Neural progenitor cell (in vitro differentiated cells): ENCODE measurements at regions not wholly inside any gene's neighbourhood (a gene's known extent, or its start where the extent isn't known, plus 50 kb on each side); places are given as distances from the start of the nearest gene placed in this dataset.
"Not testable (repeated sequence)": the region's sequence is repeated elsewhere in the genome, so short reads cannot be mapped to it uniquely, and the experiment has no call there.

ENCODE experiments used
- DNase-seq: peaks from one replicate; pipeline ENCODE4 v3.0.0-alpha.2; 2016; ENCODE audit warnings: low spot score
- H2AFZ ChIP-seq: fragments of 200-600 bp; sonication (generic); replicated peaks from 2 replicates; pipeline ENCODE4 v1.6.1; 2016; ENCODE audit warnings: antibody characterized with exemption
- H3F3A ChIP-seq: fragments of 200-600 bp; sonication (generic); 2 replicates; pipeline ENCODE4 v1.6.1; 2016; ENCODE audit warnings: antibody characterized with exemption, low read depth
- H3K27ac ChIP-seq: fragments of 200-600 bp; sonication (generic); 2 replicates; pipeline ENCODE4 v1.5.1; 2016; ENCODE audit warnings: mild to moderate bottlenecking
- H3K27me3 ChIP-seq: fragments of 200-600 bp; sonication (generic); 2 replicates; pipeline ENCODE4 v1.6.1; 2016; ENCODE audit warnings: mild to moderate bottlenecking, moderate library complexity
- H3K36me3 ChIP-seq: fragments of 200-600 bp; sonication (generic); 2 replicates; pipeline ENCODE4 v1.5.1; 2016
- H3K4me1 ChIP-seq: fragments of 200-600 bp; sonication (generic); 2 replicates; pipeline ENCODE4 v1.6.1; 2016; ENCODE audit warnings: mixed run types
- H3K4me2 ChIP-seq: fragments of 200-600 bp; sonication (generic); 2 replicates; pipeline ENCODE4 v1.6.1; 2016
- H3K4me3 ChIP-seq: fragments of 200-600 bp; sonication (generic); 2 replicates; pipeline ENCODE4 v1.5.1; 2016
- H3K79me2 ChIP-seq: fragments of 200-600 bp; sonication (generic); 2 replicates; pipeline ENCODE4 v1.6.1; 2016; ENCODE audit warnings: low read depth
- H3K9ac ChIP-seq: fragments of 200-600 bp; sonication (generic); 2 replicates; pipeline ENCODE4 v1.6.1; 2016
- H3K9me3 ChIP-seq: fragments of 200-600 bp; sonication (generic); 2 replicates; pipeline ENCODE4 v1.5.1; 2016; ENCODE audit warnings: low read depth
- H4K20me1 ChIP-seq: fragments of 200-600 bp; sonication (generic); 2 replicates; pipeline ENCODE4 v1.6.1; 2016; ENCODE audit warnings: low read depth
- H3K27ac Mint-ChIP-seq: 3 replicates; pipeline ENCODE4 v1.8.0; 2021; ENCODE audit warnings: mixed read lengths
- H3K27me3 Mint-ChIP-seq: 2 replicates; pipeline ENCODE4 v1.8.0; 2022; ENCODE audit warnings: low read depth, mild to moderate bottlenecking, inconsistent platforms, moderate library complexity, mixed read lengths; ENCODE audit not compliant: insufficient read depth
- H3K36me3 Mint-ChIP-seq: 3 replicates; pipeline ENCODE4 v1.8.0; 2021; ENCODE audit warnings: mixed read lengths
- H3K4me1 Mint-ChIP-seq: 3 replicates; pipeline ENCODE4 v1.8.0; 2021; ENCODE audit warnings: mixed read lengths
- H3K4me3 Mint-ChIP-seq: 3 replicates; pipeline ENCODE4 v1.8.0; 2021; ENCODE audit warnings: mild to moderate bottlenecking, moderate library complexity, mixed read lengths
- H3K9me3 Mint-ChIP-seq: 3 replicates; pipeline ENCODE4 v1.8.0; 2020; ENCODE audit warnings: mixed read lengths
- EZH2 ChIP-seq: fragments of 200-600 bp; sonication (generic); IDR thresholded peaks from 2 replicates; pipeline ENCODE4 v1.6.1; 2017; ENCODE audit warnings: antibody characterized with exemption, mild to moderate bottlenecking, moderate library complexity
- EZH2phosphoT487 ChIP-seq: fragments of 200-600 bp; sonication (generic); IDR thresholded peaks from 2 replicates; pipeline ENCODE4 v1.6.1; 2017; ENCODE audit warnings: antibody characterized with exemption
- TF ChIP-seq, protein P1 (sequence below): fragments of 200-600 bp; sonication (generic); IDR thresholded peaks from 2 replicates; pipeline ENCODE4 v1.5.1; 2017; ENCODE audit warnings: antibody characterized with exemption, mild to moderate bottlenecking

GRCh38 chr5:90214991-90215390 lies 194.6 kb downstream of the CETN3 start:
- no peak overlapping the region for H3K27ac ChIP-seq
- Mint-ChIP-seq H3K27ac (no peak overlapping the region), H3K4me3 (no peak overlapping the region), H3K36me3 (no peaks in the 10 kb centered on the region), H3K9me3 (peaks cover 2% of the 10 kb centered on the region), H3K27me3 (no peaks in the 10 kb centered on the region), H3K4me1 (no peaks in the 10 kb centered on the region)
- H3K4me3 ChIP-seq = no peak overlapping the region
- H3K4me2 ChIP-seq = no peak overlapping the region
- no peaks in the 10 kb centered on the region for H3F3A ChIP-seq
- H3K79me2 ChIP-seq = no peaks in the 10 kb centered on the region
- no peak for DNase-seq
- no peaks in the 10 kb centered on the region for H3K9me3 ChIP-seq
- TF ChIP-seq EZH2 (no peak), EZH2phosphoT487 (no peak)
- TF ChIP-seq, protein P1, sequence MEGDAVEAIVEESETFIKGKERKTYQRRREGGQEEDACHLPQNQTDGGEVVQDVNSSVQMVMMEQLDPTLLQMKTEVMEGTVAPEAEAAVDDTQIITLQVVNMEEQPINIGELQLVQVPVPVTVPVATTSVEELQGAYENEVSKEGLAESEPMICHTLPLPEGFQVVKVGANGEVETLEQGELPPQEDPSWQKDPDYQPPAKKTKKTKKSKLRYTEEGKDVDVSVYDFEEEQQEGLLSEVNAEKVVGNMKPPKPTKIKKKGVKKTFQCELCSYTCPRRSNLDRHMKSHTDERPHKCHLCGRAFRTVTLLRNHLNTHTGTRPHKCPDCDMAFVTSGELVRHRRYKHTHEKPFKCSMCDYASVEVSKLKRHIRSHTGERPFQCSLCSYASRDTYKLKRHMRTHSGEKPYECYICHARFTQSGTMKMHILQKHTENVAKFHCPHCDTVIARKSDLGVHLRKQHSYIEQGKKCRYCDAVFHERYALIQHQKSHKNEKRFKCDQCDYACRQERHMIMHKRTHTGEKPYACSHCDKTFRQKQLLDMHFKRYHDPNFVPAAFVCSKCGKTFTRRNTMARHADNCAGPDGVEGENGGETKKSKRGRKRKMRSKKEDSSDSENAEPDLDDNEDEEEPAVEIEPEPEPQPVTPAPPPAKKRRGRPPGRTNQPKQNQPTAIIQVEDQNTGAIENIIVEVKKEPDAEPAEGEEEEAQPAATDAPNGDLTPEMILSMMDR = no peak
- H4K20me1 ChIP-seq = no peaks in the 10 kb centered on the region
- no peaks in the 10 kb centered on the region for H3K27me3 ChIP-seq
- H2AFZ ChIP-seq = no peak overlapping the region
- H3K9ac ChIP-seq = no peak overlapping the region
- no peaks in the 10 kb centered on the region for H3K36me3 ChIP-seq
- H3K4me1 ChIP-seq = no peaks in the 10 kb centered on the region

DNA sequence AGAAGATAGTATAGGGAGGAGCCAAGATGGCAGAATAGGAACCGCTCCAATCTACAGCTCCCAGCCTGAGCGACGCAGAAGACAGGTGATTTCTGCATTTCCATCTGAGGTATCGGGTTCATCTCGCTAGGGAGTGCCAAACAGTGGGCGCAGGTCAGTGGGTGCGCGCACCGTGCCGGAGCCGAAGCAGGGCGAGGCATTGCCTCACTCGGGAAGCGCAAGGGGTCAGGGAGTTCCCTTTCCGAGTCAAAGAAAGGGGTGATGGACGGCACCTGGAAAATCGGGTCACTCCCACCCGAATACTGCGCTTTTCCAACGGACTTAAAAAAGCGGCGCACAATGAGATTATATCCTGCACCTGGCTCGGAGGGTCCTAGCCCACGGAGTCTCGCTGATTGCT lies 201.2 kb downstream of the CETN3 start:
- H3K79me2 ChIP-seq, H3K9me3 Mint-ChIP-seq, H3K36me3 ChIP-seq, H3K27ac Mint-ChIP-seq, H3F3A ChIP-seq, H3K27ac ChIP-seq, H3K27me3 Mint-ChIP-seq, H4K20me1 ChIP-seq, H3K27me3 ChIP-seq, DNase-seq, H3K9me3 ChIP-seq, H3K9ac ChIP-seq, H3K36me3 Mint-ChIP-seq, H3K4me1 ChIP-seq, H3K4me1 Mint-ChIP-seq: not testable (repeated sequence)
- H3K4me2 ChIP-seq = peak overlapping the region; percentile 28
- H3K4me3 ChIP-seq = peak overlapping the region; percentile 12
- H3K4me3 Mint-ChIP-seq = peak overlapping the region; percentile 71
- H2AFZ ChIP-seq = peak overlapping the region; percentile 13

DNA sequence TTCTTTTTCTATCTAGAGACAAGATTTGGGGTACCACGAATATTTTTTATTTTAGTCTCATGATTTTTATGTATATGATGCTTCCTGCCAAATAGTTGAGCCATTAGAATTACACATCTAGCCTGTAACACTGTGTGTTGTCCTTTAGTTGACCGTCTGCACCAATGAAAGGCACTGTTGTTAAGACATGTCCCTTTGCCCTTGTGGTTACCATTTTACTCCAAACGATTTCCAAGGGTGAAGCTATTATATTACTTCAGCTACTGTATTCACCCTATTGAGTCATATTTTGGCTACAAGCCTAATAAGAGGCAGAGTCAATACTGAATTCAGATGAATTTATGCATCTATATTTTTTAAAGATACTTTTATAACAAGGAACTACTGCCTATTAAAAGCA lies 207.6 kb downstream of the CETN3 start:
- no peak for TF ChIP-seq EZH2
- TF ChIP-seq, protein P1 = no peak
- TF ChIP-seq EZH2phosphoT487 = no peak
- Mint-ChIP-seq H3K27me3 (no peaks in the 10 kb centered on the region), H3K9me3 (peaks cover 4% of the 10 kb centered on the region), H3K27ac (no peak overlapping the region), H3K4me1 (no peaks in the 10 kb centered on the region), H3K4me3 (no peak overlapping the region), H3K36me3 (no peaks in the 10 kb centered on the region)
- Histone ChIP-seq H3K27ac (no peak overlapping the region), H3K79me2 (no peaks in the 10 kb centered on the region), H3K4me2 (no peak overlapping the region), H3F3A (peaks cover 15% of the 10 kb centered on the region), H3K27me3 (no peaks in the 10 kb centered on the region), H2AFZ (no peak overlapping the region), H4K20me1 (peaks cover 5% of the 10 kb centered on the region), H3K4me3 (no peak overlapping the region), H3K9ac (no peak overlapping the region), H3K36me3 (no peaks in the 10 kb centered on the region), H3K4me1 (peaks cover 13% of the 10 kb centered on the region), H3K9me3 (peaks cover 6% of the 10 kb centered on the region)
- DNase-seq = no peak

DNA sequence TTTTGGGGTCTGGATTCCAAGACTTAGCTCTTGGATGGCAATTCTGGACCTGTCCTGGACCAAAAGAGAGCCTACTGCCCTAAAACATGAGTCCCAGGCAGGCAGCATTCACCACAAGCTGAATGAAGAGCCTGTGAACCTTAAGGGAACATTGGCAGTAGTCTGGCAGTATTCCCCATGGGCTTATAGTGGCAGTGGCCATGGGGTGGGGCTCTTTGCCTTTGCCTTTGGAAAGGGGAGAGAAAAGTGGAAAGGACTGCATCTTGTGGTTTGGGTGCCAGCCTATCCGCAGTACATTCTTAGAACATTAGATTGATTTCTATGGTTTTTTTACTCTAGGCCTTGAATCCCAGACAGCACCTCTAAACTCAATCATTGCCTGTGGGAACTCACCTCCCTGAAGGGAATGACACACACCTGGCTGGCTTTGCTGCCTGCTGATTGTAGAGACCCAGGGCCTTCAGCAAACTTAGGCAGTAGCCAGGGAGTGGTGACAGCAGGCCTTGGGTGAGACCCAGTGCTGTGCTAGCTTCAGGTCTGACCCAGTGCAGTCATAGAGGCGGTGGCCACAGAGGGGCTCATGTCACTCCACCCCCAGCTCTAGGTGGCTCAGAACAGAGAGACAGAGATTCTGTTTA lies 216.3 kb downstream of the CETN3 start:
- H3K79me2 ChIP-seq = no peaks in the 10 kb centered on the region

More for the DNA sequence above, 216.3 kb downstream of the CETN3 start:
- H3K27me3 Mint-ChIP-seq = no peaks in the 10 kb centered on the region
- Histone ChIP-seq H2AFZ (no peak overlapping the region), H3F3A (peaks cover 6% of the 10 kb centered on the region), H3K27me3 (no peaks in the 10 kb centered on the region), H3K4me1 (peaks cover 9% of the 10 kb centered on the region), H3K36me3 (no peaks in the 10 kb centered on the region), H3K9me3 (no peaks in the 10 kb centered on the region), H3K4me2 (no peak overlapping the region), H3K9ac (no peak overlapping the region), H4K20me1 (peaks cover 4% of the 10 kb centered on the region), H3K27ac (no peak overlapping the region), H3K4me3 (no peak overlapping the region)
- TF ChIP-seq EZH2 = no peak
- TF ChIP-seq EZH2phosphoT487 = no peak
- TF ChIP-seq, protein P1 = no peak
- no peak overlapping the region for H3K27ac Mint-ChIP-seq
- H3K4me3 Mint-ChIP-seq = no peak overlapping the region
- no peaks in the 10 kb centered on the region for H3K36me3 Mint-ChIP-seq
- H3K4me1 Mint-ChIP-seq = no peaks in the 10 kb centered on the region
- DNase-seq = no peak
- no peaks in the 10 kb centered on the region for H3K9me3 Mint-ChIP-seq
